Activated CD8-positive, alpha-beta memory T cell treated with anti-CD3 and anti-CD28 coated beads for 24 hours (primary cell): ENCODE measurements at regions not wholly inside any gene's neighbourhood (a gene's known extent, or its start where the extent isn't known, plus 50 kb on each side); places are given as distances from the start of the nearest gene placed in this dataset.

Source experiments
- DNase-seq: peaks from one replicate; pipeline ENCODE4 v3.0.0-alpha.2; 2020

DNA sequence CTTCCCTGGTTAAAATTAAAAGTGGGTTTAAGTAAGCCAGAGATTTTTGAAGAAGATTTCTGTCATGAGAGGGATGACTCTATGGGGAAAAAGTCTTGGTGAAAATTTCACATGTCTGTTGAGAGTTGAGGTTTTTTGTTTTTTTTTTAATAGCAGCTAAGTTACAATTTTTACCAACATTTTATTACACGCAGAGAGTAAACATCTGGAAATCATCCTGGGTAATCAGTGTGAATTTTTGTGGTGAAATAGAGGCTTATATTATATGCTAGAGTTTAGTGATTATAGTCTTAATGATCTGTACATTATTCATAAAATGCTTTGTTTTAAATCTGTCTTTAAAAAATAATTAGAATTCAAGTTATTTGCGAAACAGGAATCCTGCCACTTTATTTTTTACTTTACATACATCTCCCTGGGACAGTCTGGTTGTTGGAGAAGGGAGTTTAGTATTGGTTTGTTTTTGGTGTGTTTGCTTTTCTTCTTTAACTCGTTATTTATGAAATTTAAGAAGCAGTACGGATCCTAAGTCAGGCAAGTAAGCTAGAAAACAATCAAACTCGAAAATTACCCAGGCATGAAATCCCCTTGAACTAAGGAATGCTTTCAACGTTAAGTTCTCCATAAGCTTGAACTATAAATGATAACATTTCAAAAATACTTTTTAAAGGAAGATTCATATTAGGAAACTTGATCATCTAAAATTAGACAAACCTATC lies 143.4 kb upstream of the TSC22D2 start:
- DNase-seq, result no peak

DNA sequence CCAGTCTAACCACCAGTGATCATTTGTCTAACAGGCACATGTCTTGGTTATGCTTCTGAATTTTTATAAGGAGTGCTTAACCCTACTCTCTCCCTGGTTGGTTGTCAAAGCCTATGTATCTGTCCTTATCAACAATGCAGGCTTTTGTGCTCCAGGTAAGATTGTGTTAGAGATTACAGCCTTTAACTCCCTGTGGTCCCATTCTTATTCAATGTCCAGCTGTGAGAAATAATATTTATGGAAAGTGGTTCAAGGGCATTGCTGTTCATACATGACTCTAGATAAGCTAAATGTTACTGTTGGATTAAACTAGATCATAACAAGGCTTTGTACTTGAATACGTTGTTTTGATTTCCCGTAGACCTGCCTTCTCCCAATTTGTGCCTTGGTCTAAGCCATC lies 146.1 kb upstream of the TSC22D2 start:
- DNase-seq, result no peak

DNA sequence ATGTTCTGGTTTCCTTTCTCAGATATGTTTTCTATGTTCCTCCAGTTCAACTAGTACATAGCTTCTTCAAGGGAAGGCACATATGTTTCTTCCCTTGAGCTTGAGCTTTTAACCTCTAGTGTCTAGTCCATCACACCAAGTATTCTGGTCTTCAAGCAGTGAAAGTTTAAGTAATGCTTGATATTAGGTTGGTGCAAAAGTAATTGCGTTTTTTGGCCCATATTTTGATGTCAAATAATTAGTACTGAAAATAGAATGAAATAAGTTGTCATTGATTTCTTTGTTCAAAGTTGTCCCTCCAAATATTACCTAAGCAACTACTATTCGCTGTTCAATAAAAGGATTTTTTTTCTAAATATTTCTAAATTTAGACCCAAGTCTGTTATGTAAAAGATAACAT lies 146.7 kb upstream of the TSC22D2 start:
- no peak for DNase-seq

- DNase-seq, result no peak
Measured at GRCh38 chr3:150260398-150260710, 147.7 kb upstream of the TSC22D2 start.

DNA sequence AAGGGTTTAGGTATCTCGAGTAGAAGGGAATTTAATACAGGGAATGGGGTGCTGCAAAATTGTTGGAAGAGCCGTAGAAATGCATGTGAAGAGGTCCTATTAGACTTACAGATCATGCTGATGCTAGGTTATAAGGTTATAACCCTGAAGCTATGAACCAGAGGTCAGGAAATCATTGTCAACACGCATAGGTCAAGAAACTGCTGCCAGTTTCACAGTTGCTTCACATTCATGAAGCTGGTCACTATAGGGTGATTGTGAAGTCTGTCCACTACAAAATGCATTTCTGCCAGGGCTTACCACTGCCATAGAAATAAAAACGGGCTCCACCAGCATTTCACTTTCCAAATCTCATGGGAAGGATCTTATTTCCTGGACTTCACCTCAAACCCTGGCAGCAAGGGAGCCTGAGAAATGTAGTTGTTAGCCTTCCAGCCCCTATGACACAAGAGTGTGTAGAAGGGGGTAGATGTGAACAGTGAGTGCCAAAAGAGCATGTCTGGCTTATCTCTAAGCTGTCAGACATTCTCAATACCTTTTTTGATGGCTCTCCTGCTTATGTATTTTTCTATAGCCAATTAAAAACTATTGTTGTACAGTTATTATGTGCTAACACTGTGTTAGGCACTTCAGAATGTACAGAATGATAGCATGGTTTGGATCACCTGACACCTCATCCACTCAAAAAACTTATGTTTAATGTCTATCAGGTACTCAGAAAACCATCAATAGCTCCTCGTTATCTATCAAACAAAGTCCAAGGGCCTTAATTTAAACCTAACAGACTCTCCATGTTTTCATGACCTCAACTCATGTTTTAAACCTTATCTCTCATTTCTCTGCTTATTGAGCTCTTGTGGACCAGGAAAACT lies 148.3 kb upstream of the TSC22D2 start:
- DNase-seq, result no peak

DNA sequence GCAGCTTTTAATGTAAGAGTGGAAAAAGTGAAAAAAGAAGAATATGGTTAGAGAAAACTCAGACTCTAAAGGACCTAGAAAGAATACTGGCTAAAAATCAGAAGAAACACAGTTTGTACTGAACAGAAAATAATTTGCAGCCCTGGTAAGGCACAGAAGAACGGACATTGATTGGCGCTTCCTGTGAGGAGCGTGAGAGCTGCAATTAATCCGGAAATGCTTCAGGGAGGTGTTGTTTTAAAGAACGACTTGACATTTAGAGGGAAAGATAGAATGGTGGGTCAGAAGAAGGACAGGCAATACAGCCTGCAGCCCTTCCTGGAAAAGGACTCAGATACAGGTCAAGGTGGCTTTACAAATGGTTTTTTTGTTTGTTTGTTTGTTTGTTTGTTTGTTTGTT lies 151.3 kb upstream of the TSC22D2 start:
- no peak for DNase-seq

- no peak for DNase-seq
Measured at GRCh38 chr3:150256318-150256717, 151.8 kb upstream of the TSC22D2 start.

GRCh38 chr3:150255826-150256225 lies 152.3 kb upstream of the TSC22D2 start:
- no peak for DNase-seq

- DNase-seq, result no peak
Measured at GRCh38 chr3:150255413-150255812, 152.7 kb upstream of the TSC22D2 start.

DNA sequence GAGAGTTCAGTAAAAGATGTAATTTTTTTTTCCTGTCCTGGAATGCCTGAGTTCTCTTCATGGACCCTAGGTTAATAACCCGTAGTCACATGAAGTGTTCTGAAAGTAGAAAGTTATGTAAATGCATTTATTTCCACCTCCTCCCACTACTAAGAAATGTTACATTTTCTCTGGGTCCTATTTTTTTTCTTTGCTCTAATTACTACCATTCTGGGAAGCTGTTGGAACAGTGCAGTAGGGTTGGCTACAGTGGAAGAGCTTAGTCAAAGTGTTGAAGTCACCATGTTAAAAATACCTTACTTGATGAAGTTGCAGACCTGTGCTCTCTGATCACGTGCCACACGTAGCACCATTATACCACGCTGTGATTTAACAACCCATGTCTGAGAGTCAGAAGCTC lies 153.8 kb upstream of the TSC22D2 start:
- no peak for DNase-seq

DNA sequence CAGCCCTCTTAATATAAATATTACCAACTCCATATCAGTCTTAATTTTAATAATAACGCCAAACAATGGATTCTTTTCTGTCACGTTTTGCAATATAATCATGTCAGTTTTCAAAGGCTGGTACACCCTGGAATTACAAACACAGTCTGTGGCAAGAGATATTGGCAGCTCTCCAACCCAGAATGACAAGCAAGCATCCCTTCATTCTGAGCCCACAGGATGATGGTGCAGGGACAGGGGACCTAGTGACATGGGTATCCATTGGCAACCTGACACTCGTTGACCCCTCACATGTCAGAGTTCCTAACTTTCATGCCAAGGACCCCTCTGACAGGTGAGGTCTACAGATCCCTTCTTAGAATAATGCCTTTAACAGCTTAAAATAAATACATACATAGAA lies 154.5 kb upstream of the TSC22D2 start:
- DNase-seq, result no peak

DNA sequence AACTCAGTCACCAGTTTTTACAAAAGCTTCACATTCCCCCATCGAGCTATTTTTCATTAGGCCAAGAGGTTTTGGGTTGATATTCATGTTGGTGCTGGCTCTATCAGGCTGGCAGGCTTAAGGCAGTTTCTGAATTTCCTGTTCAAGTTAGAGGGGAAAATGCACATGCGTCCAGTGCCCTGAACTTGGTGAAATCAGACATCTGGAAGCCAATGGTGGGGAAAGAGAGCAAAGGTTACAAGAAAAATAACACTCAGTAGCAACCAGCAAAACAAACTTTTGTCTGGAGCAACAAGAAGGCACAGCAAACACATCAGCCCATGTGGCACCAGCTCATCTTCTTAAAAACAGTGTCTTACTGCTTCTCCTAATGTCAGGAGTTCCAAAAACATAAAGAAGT lies 155.6 kb upstream of the TSC22D2 start:
- DNase-seq, result no peak

DNA sequence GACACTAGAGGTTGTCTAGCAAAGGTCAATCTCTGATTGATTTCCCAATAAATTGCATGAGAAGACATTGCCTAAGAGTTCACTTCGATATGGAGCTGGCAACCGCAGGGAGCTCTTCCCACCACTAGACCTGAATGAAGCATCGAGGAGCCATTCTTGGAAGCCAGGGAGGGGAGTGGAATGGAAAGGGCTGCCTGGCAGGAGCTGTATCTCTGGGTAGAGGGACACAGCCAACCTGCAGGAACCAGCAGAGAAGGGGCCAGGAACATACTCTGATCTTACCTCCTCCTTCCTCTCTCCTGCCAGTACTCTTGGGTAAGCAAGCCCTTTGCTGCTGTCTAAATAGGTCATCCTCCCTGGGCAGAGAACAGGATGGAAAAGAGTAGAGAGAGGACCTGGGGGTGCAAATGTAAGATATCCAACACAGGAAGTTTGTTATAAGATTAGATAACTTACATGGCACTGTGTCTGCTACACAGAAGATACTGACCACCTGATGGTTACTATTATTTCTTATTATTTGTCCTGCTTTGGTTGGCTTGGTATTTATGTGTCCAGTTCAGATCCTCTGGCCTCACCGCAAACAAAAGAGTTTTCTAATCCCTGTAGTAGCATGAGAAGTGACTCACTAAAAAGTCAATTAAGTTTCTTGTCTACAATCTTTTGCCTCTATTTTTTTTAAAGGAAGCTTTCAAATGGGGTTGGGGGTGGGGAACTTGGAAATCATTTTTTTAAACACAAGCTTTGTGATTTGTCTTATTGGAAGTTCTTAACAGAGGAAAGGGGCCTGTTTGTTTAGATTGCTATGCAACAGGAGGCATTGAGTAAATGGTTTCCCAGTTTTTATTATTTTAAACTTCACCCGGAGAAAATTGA lies 156.7 kb upstream of the TSC22D2 start:
- DNase-seq, result no peak

- no peak for DNase-seq
Measured at GRCh38 chr3:150249779-150250470, 158.2 kb upstream of the TSC22D2 start.

- DNase-seq, result no peak
Measured at GRCh38 chr3:150248888-150249681, 159.0 kb upstream of the TSC22D2 start.

DNA sequence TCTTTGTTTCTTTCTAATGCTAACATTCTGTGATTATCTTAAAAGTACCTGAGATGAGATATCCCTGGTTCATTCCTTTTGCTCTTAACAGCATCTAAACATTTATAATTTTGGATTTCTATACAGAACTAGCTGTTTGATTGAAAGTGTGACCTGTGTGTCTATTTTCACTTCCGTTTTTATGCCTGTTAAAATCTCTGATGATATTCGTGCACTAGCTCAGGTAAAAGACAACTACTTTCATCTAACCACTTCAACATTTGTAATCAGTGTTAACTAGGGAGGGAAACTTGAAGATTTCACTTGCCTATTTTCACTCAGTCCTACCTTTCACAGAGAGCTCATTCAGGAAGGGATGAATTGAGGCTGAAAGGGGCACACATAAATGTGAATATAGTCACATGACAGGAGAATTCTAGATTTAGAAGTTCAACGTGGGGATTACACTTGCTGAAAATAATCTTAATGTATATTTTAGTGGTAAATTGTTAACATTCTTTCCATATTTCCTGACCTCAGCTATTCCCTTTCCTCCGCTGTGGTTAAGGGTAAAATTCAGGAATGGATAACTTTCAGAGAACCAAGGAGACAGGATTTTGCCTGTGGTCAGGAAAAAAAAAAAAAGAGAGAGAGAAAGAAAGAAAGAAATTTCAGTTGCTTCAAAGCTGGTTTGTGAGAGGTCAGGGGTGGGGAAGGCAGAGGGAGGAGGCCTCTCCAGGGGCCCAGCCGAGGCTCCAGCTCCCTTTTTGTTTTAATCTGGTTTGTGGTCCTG lies 159.8 kb upstream of the TSC22D2 start:
- no peak for DNase-seq

GRCh38 chr3:150247441-150247840 lies 160.7 kb upstream of the TSC22D2 start:
- no peak for DNase-seq

DNA sequence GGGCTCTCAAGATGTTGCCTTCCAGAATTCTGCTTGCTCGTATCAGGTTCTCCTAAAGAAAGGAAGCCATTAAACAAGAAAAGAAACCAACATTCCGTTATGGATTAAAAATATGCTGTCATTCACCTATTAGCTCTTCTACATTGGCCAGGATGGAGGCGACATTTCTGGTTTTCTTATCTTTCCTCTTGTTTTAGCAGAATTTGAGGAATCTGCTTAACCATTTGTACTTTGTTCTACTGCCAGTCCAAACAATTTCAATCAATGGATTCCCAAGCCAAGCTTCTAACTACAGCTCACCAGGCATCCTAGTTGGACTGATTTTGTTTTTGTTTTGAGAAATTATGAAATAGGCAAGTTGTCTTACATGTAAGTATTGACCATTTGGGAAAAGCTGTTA lies 164.6 kb upstream of the TSC22D2 start:
- DNase-seq, result no peak

- no peak for DNase-seq
Measured at GRCh38 chr3:150242220-150242936, 165.7 kb upstream of the TSC22D2 start.

- no peak for DNase-seq
Measured at GRCh38 chr3:150240891-150241290, 167.2 kb upstream of the TSC22D2 start.

DNA sequence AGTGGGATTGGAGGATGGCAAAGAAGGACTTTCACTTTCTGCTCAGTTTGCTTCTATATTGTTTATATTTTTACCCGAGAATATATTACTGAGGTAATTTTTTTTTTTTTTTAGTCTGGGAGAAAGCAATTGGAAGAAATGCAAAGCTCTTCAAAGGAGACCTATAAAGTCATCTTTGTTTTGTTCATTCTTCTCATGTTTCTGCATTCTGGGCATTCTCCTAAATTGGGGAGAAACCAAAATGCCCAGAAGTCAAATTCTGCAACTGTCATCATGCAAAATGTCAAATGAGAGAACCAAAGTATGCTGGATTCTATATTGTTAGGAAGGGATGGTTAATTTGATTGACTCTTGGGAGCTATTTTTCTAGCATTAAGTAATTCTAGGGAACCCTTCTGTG lies 168.3 kb upstream of the TSC22D2 start:
- no peak for DNase-seq
